ENCODE measurements at regions not wholly inside any gene's neighbourhood (a gene's known extent, or its start where the extent isn't known, plus 50 kb on each side); places are given as distances from the start of the nearest gene placed in this dataset.

DNA sequence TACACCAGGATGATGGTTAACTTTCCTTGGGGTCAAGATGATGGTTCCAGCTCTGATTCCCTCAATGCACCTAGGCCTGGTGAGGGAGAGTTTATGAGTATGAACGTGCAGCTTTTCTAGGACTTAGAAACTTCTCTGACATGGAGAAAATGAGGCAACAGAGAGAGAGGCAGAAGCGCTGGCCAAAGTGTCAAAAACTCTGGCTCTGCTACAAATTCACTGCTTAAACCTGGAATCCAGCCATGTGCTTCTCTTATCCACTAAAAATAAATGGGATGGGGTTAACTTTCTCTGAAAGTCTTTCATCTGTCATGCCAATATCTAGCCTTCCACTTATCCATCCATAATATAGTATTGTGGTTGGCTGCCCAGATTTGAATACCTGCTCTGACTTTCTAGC lies 568.7 kb downstream of the MED13L start:
- no peak for DNase-seq (ENCODE audit: low read depth, low spot score)

GRCh38 chr12:115700896-115701465 lies 576.5 kb downstream of the MED13L start:
- no peak for DNase-seq (ENCODE audit: low read depth, low spot score)

GRCh38 chr12:115700081-115700480 lies 577.4 kb downstream of the MED13L start:
- no peak for DNase-seq (ENCODE audit: low read depth, low spot score)

DNA sequence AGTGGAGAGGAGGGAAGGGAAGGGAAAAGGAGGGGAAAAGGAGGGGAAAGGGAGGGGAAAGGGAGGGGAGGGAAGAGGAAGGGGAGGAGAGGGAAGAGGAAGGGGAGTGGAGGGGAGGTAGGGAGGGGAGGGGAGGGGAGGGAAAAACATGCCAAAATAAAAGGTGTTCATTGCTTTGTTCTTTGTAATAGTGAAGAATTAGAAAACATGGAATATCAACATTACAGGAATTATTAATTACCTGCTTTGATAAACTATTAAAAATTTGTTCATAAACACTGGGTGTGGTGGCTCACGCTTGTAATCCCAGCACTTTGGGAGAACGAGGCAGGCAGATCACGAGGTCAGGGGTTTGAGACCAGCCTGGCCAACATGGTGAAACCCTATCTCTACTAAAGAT lies 579.2 kb downstream of the MED13L start:
- DNase-seq (ENCODE audit: low read depth, low spot score) = no peak

GRCh38 chr12:115697340-115697739 lies 580.2 kb downstream of the MED13L start:
- no peak for DNase-seq (ENCODE audit: low read depth, low spot score)

DNA sequence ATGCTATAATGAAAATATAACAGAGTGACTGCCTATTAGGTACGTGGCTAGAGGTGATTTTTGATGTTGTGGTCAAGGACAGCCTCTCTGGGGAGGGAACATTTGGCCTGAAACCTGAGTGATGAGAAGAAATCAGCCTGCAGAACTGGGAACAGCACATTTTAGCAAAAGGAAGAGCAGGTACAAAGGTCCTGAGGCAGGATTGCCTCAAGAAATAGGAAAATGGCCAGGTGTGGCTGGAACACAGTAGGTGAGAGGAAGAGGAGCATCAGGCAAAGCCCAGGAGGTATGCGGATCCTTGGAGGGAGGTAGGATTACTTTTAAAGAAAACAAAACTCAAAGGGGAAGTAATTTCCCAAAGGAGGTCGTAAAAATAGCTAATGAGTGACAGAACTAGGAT lies 582.9 kb downstream of the MED13L start:
- DNase-seq (ENCODE audit: low read depth, low spot score) = no peak

GRCh38 chr12:115693970-115694369 lies 583.5 kb downstream of the MED13L start:
- DNase-seq (ENCODE audit: low read depth, low spot score) = no peak

DNA sequence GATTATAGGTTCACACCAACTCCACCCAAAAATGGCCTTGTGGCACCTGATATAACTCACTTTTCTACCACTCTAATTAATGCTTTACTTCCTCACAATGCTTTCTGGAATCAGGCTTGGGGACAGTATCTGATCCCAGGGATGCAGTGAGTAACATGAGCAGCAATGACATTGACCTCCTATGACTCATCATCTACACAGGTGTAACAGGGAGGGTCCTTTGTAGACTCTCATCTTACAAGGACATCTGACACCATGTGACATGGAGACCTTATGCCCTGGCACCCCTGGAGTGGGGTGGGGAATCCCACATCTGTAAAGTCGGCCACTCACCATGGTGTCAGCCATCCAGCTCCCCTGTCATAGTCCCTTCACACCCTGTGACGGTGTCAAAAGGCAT lies 586.4 kb downstream of the MED13L start:
- DNase-seq (ENCODE audit: low read depth, low spot score) = no peak

DNA sequence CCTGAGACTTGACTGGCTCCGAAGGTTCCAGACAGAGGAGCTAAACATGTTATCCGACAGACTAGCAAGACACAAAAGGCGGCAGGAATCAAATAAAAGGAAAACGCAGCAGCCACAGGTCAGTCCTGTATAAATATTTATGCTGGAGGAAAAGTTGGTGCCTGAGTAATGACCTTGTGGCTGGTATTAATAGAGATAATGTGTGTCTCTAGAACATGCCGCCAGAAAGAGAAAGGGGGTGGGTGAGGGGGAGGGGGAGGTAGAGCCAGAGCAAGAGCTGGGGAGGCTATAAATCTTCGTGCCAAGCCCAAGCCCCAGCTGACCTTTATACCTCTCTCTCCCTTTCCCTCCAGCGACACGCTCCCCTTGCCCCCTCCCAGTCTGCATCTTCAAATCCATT lies 590.4 kb downstream of the MED13L start:
- DNase-seq (ENCODE audit: low read depth, low spot score) = no peak

DNA sequence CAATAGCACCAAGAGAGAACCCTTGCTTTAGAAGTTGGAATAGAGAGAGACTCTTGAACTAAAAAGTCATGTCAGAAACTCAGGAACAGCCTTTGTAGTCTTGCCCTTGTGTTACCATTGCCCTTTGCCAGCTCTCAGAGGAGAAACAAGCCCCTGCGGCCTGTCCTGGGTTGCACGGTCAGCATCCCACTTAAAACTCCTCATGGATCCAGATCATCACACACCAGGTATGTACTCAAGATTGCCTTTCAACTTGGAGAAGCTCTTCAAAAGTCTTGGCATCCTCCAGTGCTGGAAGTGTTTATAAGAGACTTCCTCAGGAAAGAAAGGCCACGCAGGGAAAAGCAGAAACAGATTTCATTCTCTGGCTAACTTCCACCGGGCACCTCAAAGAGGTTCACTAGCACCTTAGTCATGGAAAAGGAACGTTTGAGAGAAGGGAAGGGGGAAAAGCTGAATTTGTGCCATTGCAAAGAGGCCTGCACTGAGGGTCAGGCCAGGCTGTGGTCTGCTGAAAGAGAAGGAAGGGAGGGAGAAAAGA lies 594.2 kb downstream of the MED13L start:
- no peak for DNase-seq (ENCODE audit: low read depth, low spot score)

DNA sequence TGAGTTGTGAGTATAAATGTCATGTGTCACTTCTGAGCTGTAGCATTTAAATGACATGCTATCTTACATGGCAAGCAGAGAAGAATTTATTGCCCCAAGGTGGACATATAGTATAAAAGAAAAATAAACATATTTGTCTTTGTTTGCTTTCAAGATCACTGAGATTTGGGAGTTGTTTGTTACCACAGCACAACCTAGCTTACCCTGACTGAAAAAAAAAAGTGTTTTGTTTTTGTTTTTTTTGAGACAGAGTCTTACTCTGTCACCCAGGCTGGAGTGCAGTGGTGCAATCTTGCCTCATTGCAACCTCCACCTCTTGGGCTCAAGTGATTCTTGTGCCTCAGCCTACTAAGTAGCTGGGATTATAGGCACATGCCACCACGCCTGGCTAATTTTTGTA lies 596.5 kb downstream of the MED13L start:
- DNase-seq (ENCODE audit: low read depth, low spot score) = no peak

DNA sequence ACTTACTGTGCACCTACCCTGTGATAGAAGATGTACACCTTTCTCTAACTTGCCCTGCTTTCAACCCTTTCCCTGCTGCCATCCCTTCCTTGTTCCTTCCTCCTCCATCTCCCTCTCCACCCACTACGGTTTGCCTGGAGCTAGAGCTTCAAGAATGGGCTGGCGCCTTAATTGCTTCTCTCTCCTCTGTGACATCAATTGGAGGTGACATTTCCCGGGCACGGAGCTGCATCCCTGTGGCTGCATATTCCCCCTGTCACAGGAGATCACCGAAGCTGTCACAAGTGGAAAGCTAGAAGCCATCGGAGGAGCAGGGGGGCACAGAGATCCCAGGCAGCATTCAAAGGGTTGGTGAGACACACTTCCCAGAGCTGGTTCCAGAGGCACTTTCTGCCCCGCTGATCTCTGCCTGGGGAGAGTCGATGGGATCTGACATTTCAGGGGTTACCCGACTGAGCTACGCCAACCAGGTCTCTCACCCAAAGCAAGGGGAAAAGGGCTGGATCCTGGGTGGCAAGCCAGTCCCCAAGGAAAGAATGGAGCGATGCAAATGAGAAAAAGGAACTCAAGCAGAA lies 604.9 kb downstream of the MED13L start:
- DNase-seq (ENCODE audit: low read depth, low spot score) = no peak

GRCh38 chr12:115672086-115672485 lies 605.4 kb downstream of the MED13L start:
- DNase-seq (ENCODE audit: low read depth, low spot score) = no peak

- no peak for DNase-seq (ENCODE audit: low read depth, low spot score)
Observed at GRCh38 chr12:115670869-115671268, 606.6 kb downstream of the MED13L start.

- no peak for DNase-seq (ENCODE audit: low read depth, low spot score)
Observed at GRCh38 chr12:115667116-115667515, 610.4 kb downstream of the MED13L start.

GRCh38 chr12:115666168-115666567 lies 611.3 kb downstream of the MED13L start:
- DNase-seq (ENCODE audit: low read depth, low spot score) = no peak

DNA sequence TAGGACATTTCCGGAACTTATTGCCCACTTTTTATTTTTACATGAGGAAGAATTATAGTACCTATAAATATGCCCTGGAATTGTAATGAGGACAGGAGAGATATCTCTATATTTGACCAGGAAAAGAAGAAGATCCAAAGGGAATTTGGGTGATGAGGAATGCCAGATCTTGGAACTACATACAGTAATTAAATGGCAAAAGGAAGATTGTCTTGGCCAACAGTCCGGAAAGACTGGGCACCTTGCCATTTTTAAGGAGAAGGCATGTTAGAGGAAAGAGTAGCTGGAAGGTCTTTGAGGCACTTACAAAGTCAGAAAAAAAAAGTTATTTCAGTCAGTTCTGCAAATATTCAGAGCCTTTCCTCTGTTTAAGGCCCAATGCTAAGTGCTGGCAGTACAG lies 616.4 kb downstream of the MED13L start:
- no peak for DNase-seq (ENCODE audit: low read depth, low spot score)

DNA sequence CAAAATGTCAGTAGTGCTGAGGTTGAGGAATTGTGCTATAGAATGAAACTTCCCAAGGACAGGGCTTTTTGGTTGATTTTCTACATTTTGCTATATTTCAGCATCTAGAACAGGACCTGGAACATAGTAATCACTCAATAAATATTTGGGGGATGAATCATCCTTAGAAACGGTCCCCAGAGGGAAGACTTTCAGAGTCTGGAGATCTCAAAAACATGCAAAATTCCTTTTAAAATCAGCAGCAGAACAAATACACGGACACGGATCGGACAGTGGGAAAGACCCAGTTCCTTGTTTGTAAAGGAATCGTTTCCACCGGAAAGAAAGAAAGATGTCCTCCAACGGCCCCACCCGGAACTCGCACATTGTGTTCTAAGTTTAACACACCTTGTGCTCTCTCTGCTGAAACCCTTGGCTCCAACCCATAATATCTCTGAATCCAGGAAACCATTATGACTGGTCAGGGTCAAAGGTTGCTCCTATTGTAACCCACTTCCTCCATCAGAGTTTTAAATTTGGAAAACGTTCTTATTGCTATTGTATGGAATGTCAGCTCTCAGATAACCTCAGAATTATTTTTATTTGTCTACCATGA lies 617.2 kb downstream of the MED13L start:
- no peak for DNase-seq (ENCODE audit: low read depth, low spot score)

DNA sequence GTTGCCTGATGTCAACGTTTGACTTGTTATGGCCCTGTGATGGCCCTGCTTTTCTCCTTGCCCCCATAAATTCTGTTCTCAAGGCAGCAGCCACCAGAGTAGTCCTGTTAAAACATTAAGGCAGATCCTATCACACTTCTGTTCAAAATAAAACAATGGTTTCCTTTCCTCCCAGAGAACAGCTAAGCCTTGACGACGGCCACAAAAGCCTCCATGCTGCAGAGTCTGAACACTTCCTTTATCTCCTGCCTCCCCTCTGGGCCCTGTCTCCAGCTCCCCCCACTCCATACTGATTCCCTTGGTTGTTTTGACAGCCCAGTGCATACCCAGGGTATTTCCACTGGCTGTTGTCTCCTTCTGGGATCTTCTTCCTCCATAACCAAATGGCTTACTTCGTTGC lies 618.1 kb downstream of the MED13L start:
- DNase-seq (ENCODE audit: low read depth, low spot score) = no peak

GRCh38 chr12:115657081-115658013 lies 620.1 kb downstream of the MED13L start:
- no peak for DNase-seq (ENCODE audit: low read depth, low spot score)

GRCh38 chr12:115650026-115650425 lies 627.5 kb downstream of the MED13L start:
- no peak for DNase-seq (ENCODE audit: low read depth, low spot score)

- no peak for DNase-seq (ENCODE audit: low read depth, low spot score)
Observed at GRCh38 chr12:115648463-115648862, 629.0 kb downstream of the MED13L start.

All from smooth muscle cell of the brain vasculature (primary cell).